Gastrocnemius medialis (tissue), 4 donors: ENCODE measurements at regions not wholly inside any gene's neighbourhood (a gene's known extent, or its start where the extent isn't known, plus 50 kb on each side); places are given as distances from the start of the nearest gene placed in this dataset.

ENCODE experiments used
- ATAC-seq, 2 donors: fragments of 150-250 bp; one replicate each; pipeline ENCODE4 v1.9.1; 2016
- DNase-seq, 2 donors: peaks; one replicate each; pipeline ENCODE4 v3.0.0-alpha.2; 2019
- H3K27ac ChIP-seq, 4 donors: fragments of 200-600 bp; sonication (generic); 1 replicate in 1 of 4; 2 replicates in 3 of 4; pipeline ENCODE4 v1.5.1; 2016 to 2018; ENCODE audit warnings: mild to moderate bottlenecking in 2 of 4, moderate library complexity in 1 of 4
- H3K27me3 ChIP-seq, 3 donors: fragments of 200-600 bp; sonication (generic) in 2 of 3; 1 replicate in 1 of 3; 2 replicates in 2 of 3; pipeline versions ENCODE4 v1.5.1 to v1.6.0; 2016 to 2019; ENCODE audit warnings: mild to moderate bottlenecking in 1 of 3, moderate library complexity in 1 of 3
- H3K36me3 ChIP-seq, 2 donors: fragments of 200-600 bp; sonication (generic) in 1 of 2; one replicate each; pipeline ENCODE4 v1.5.1; 2017 to 2018
- H3K4me1 ChIP-seq, 2 donors: fragments of 200-600 bp; sonication (generic) in 1 of 2; one replicate each; pipeline ENCODE4 v1.5.1; 2016 to 2017; ENCODE audit warnings: mild to moderate bottlenecking in 2 of 2
- H3K4me3 ChIP-seq, 4 donors: fragments of 200-600 bp; sonication (generic) in 3 of 4; 1 replicate in 1 of 4; 2 replicates in 3 of 4; pipeline ENCODE4 v1.5.1; 2016 to 2019; ENCODE audit warnings: mild to moderate bottlenecking in 2 of 4
- H3K9me3 ChIP-seq, 3 donors: fragments of 200-600 bp; sonication (generic) in 2 of 3; 1 replicate in 1 of 3; 2 replicates in 2 of 3; pipeline ENCODE4 v1.5.1; 2016 to 2019
- POLR2A ChIP-seq, 2 donors: fragments of 450-650 bp; IDR thresholded peaks; one replicate each; pipeline ENCODE4 v1.6.1; 2017; ENCODE audit warnings: antibody characterized with exemption in 2 of 2, mild to moderate bottlenecking in 2 of 2, moderate library complexity in 2 of 2
- in situ Hi-C, 4 donors: fragments of 200-750 bp; cut with MboI; loops; one replicate each; pipeline versions ENCODE4 v1.15.0 to v1.8.0; 2017; ENCODE audit warnings: low sequenced_read_pairs in 4 of 4
- intact Hi-C: fragments of 100-400 bp; cut with DNase I; formaldehyde crosslinking; loops from one replicate; pipeline ENCODE4 v1.15.1; 2023; ENCODE audit warnings: low total_unique reads
- TF ChIP-seq, protein P1 (sequence below), 5 experiments: fragments of 450-650 bp in 3 of 5; fragments of 200-600 bp in 2 of 5; sonication (generic) in 2 of 5; IDR thresholded peaks in 4 of 5; conservative IDR thresholded peaks in 1 of 5; 1 replicate in 4 of 5; 2 replicates in 1 of 5; pipeline ENCODE4 v1.5.1; 2016 to 2019; ENCODE audit warnings: antibody characterized with exemption in 5 of 5, mild to moderate bottlenecking in 3 of 5, moderate library complexity in 3 of 5

- Histone ChIP-seq H3K27ac (no peak overlapping the region), H3K36me3 (no peaks in the 10 kb centered on the region), H3K4me1 (peaks cover 0 to 3% of the 10 kb centered on the region in 2 donors), H3K27me3 (no peaks in the 10 kb centered on the region), H3K4me3 (no peak overlapping the region), H3K9me3 (no peaks in the 10 kb centered on the region)
- no peak for ATAC-seq
- in situ Hi-C loops (no loop called here), intact Hi-C loops (no loop called here)
- TF ChIP-seq, protein P1, sequence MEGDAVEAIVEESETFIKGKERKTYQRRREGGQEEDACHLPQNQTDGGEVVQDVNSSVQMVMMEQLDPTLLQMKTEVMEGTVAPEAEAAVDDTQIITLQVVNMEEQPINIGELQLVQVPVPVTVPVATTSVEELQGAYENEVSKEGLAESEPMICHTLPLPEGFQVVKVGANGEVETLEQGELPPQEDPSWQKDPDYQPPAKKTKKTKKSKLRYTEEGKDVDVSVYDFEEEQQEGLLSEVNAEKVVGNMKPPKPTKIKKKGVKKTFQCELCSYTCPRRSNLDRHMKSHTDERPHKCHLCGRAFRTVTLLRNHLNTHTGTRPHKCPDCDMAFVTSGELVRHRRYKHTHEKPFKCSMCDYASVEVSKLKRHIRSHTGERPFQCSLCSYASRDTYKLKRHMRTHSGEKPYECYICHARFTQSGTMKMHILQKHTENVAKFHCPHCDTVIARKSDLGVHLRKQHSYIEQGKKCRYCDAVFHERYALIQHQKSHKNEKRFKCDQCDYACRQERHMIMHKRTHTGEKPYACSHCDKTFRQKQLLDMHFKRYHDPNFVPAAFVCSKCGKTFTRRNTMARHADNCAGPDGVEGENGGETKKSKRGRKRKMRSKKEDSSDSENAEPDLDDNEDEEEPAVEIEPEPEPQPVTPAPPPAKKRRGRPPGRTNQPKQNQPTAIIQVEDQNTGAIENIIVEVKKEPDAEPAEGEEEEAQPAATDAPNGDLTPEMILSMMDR (IDR thresholded peaks at IDR 0.05 in 4 of 5, conservative IDR thresholded peaks at IDR 0.05 in 1 of 5), result no peak
- TF ChIP-seq POLR2A (IDR thresholded peaks at IDR 0.05), result no peak
- no peak for DNase-seq
Observed at GRCh38 chr6:113645986-113646385, 211.2 kb upstream of the MARCKS start.

GRCh38 chr6:113646701-113647100 lies 210.4 kb upstream of the MARCKS start:
- Histone ChIP-seq H3K4me3 (no peak overlapping the region), H3K27me3 (no peaks in the 10 kb centered on the region), H3K4me1 (peaks cover 0 to 3% of the 10 kb centered on the region in 2 donors), H3K27ac (no peak overlapping the region), H3K36me3 (no peaks in the 10 kb centered on the region), H3K9me3 (no peaks in the 10 kb centered on the region)
- no peak for DNase-seq
- in situ Hi-C loops, result no loop called here
- intact Hi-C loops, result no loop called here
- no peak for ATAC-seq
- no peak for TF ChIP-seq POLR2A (IDR thresholded peaks at IDR 0.05)
- TF ChIP-seq, protein P1 (IDR thresholded peaks at IDR 0.05 in 4 of 5, conservative IDR thresholded peaks at IDR 0.05 in 1 of 5), result no peak

GRCh38 chr6:113647143-113647889 lies 209.8 kb upstream of the MARCKS start:
- no peak overlapping the region for H3K4me3 ChIP-seq
- DNase-seq (no peak), ATAC-seq (no peak)
- TF ChIP-seq, protein P1 (IDR thresholded peaks at IDR 0.05 in 4 of 5, conservative IDR thresholded peaks at IDR 0.05 in 1 of 5), result no peak
- no peaks in the 10 kb centered on the region for H3K9me3 ChIP-seq
- no peak overlapping the region for H3K27ac ChIP-seq
- in situ Hi-C loops (no loop called here), intact Hi-C loops (no loop called here)
- H3K4me1 ChIP-seq, result peaks cover 0 to 3% of the 10 kb centered on the region in 2 donors
- no peaks in the 10 kb centered on the region for H3K36me3 ChIP-seq
- H3K27me3 ChIP-seq, result no peaks in the 10 kb centered on the region

GRCh38 chr6:113648698-113649097 lies 208.4 kb upstream of the MARCKS start:
- in situ Hi-C loops (no loop called here), intact Hi-C loops (no loop called here)
- TF ChIP-seq POLR2A (IDR thresholded peaks at IDR 0.05), result no peak
- TF ChIP-seq, protein P1 (IDR thresholded peaks at IDR 0.05 in 4 of 5, conservative IDR thresholded peaks at IDR 0.05 in 1 of 5), result no peak
- Histone ChIP-seq H3K4me1 (peaks cover 0 to 3% of the 10 kb centered on the region in 2 donors), H3K27ac (no peak overlapping the region), H3K4me3 (no peak overlapping the region), H3K9me3 (no peaks in the 10 kb centered on the region), H3K36me3 (no peaks in the 10 kb centered on the region), H3K27me3 (no peaks in the 10 kb centered on the region)
- DNase-seq, result no peak
- no peak for ATAC-seq

GRCh38 chr6:113649276-113649675 lies 207.9 kb upstream of the MARCKS start:
- H3K36me3 ChIP-seq, result no peaks in the 10 kb centered on the region
- intact Hi-C loops, result no loop called here

More at GRCh38 chr6:113649276-113649675, 207.9 kb upstream of the MARCKS start:
- Histone ChIP-seq H3K27ac (no peak overlapping the region), H3K4me3 (no peak overlapping the region), H3K27me3 (no peaks in the 10 kb centered on the region), H3K9me3 (no peaks in the 10 kb centered on the region), H3K4me1 (peaks cover 0 to 3% of the 10 kb centered on the region in 2 donors)
- TF ChIP-seq, protein P1 (IDR thresholded peaks at IDR 0.05 in 4 of 5, conservative IDR thresholded peaks at IDR 0.05 in 1 of 5), result no peak
- no peak for TF ChIP-seq POLR2A (IDR thresholded peaks at IDR 0.05)
- DNase-seq, result no peak
- no peak for ATAC-seq
- in situ Hi-C loops, result no loop called here
